H9 (cell line): ENCODE measurements at regions not wholly inside any gene's neighbourhood (a gene's known extent, or its start where the extent isn't known, plus 50 kb on each side); places are given as distances from the start of the nearest gene placed in this dataset.
A peak's percentile ranks its signal among the peaks of the same experiment; 100 is the strongest.
"Not testable (repeated sequence)": the region's sequence is repeated elsewhere in the genome, so short reads cannot be mapped to it uniquely, and the experiment has no call there.

ENCODE experiments used
- DNase-seq: peaks from one replicate; pipeline ENCODE4 v3.0.0-alpha.2; 2017
- H2AFZ ChIP-seq: one replicate; pipeline ENCODE4 v1.6.1; 2013; ENCODE audit warnings: mild to moderate bottlenecking, low read length, control low read depth, moderate library complexity
- H2AK5ac ChIP-seq: 2 replicates; pipeline ENCODE4 v1.6.1; 2013; ENCODE audit warnings: low read length, control low read depth, mixed read lengths; ENCODE audit not compliant: insufficient read length
- H2BK120ac ChIP-seq: one replicate; pipeline ENCODE4 v1.6.1; 2013; ENCODE audit warnings: low read depth, mild to moderate bottlenecking, low read length, control low read depth, inconsistent platforms; ENCODE audit not compliant: poor library complexity, severe bottlenecking
- H2BK12ac ChIP-seq: 2 replicates; pipeline ENCODE4 v1.6.1; 2013; ENCODE audit warnings: low read length, control low read depth, mixed read lengths, low read depth; ENCODE audit not compliant: insufficient read length
- H2BK15ac ChIP-seq: 2 replicates; pipeline ENCODE4 v1.6.1; 2013; ENCODE audit warnings: low read depth, low read length, control low read depth
- H2BK20ac ChIP-seq: one replicate; pipeline ENCODE4 v1.6.1; 2013; ENCODE audit warnings: low read depth, mild to moderate bottlenecking, low read length, control low read depth, inconsistent platforms; ENCODE audit not compliant: poor library complexity, severe bottlenecking
- H2BK5ac ChIP-seq: 2 replicates; pipeline ENCODE4 v1.6.1; 2013; ENCODE audit warnings: low read length, control low read depth, mixed read lengths; ENCODE audit not compliant: insufficient read length
- H3K14ac ChIP-seq: 2 replicates; pipeline ENCODE4 v1.6.1; 2013; ENCODE audit warnings: low read length, control low read depth; ENCODE audit not compliant: insufficient read depth
- H3K18ac ChIP-seq: 2 replicates; pipeline ENCODE4 v1.6.1; 2013; ENCODE audit warnings: low read depth, mild to moderate bottlenecking, mixed read lengths, low read length, control low read depth; ENCODE audit not compliant: insufficient read length
- H3K23ac ChIP-seq: 2 replicates; pipeline ENCODE4 v1.6.1; 2013; ENCODE audit warnings: low read length, control low read depth, mixed read lengths, low read depth; ENCODE audit not compliant: insufficient read length
- H3K23me2 ChIP-seq: 2 replicates; pipeline ENCODE4 v1.6.1; 2013; ENCODE audit warnings: low read depth, mild to moderate bottlenecking, mixed read lengths, low read length, control low read depth; ENCODE audit not compliant: insufficient read length, poor library complexity, severe bottlenecking
- H3K27ac ChIP-seq: 2 replicates; pipeline ENCODE4 v1.5.1; 2013; ENCODE audit warnings: low read length, control low read depth, mixed read lengths, low read depth; ENCODE audit not compliant: insufficient read length
- H3K27me3 ChIP-seq: 2 replicates; pipeline ENCODE4 v1.6.1; 2013; ENCODE audit warnings: low read length, control low read depth, inconsistent platforms; ENCODE audit not compliant: insufficient read depth
- H3K4ac ChIP-seq: 2 replicates; pipeline ENCODE4 v1.6.1; 2013; ENCODE audit warnings: low read depth, mild to moderate bottlenecking, control low read depth, inconsistent platforms, low read length, moderate library complexity
- H3K4me1 ChIP-seq: 2 replicates; pipeline ENCODE4 v1.6.1; 2013; ENCODE audit warnings: low read length, control low read depth, inconsistent platforms; ENCODE audit not compliant: insufficient read depth
- H3K4me2 ChIP-seq: 2 replicates; pipeline ENCODE4 v1.6.1; 2013; ENCODE audit warnings: low read length, control low read depth, mixed read lengths; ENCODE audit not compliant: insufficient read length, insufficient read depth
- H3K56ac ChIP-seq: 2 replicates; pipeline ENCODE4 v1.6.1; 2013; ENCODE audit warnings: low read depth, mild to moderate bottlenecking, mixed read lengths, low read length, control low read depth; ENCODE audit not compliant: insufficient read length
- H3K79me1 ChIP-seq: 2 replicates; pipeline ENCODE4 v1.6.1; 2013; ENCODE audit warnings: low read depth, mild to moderate bottlenecking, moderate library complexity, low read length, control low read depth, inconsistent platforms; ENCODE audit not compliant: insufficient read depth, poor library complexity, severe bottlenecking
- H3K79me2 ChIP-seq: 2 replicates; pipeline ENCODE4 v1.6.1; 2013; ENCODE audit warnings: low read length, control low read depth, inconsistent platforms; ENCODE audit not compliant: insufficient read depth
- H3K9ac ChIP-seq: 2 replicates; pipeline ENCODE4 v1.6.1; 2013; ENCODE audit warnings: low read length, control low read depth, mixed read lengths; ENCODE audit not compliant: insufficient read length; ENCODE audit errors: extremely low read depth
- H3K9me3 ChIP-seq: one replicate; pipeline ENCODE4 v1.6.1; 2013; ENCODE audit warnings: low read depth, low read length, inconsistent platforms; ENCODE audit not compliant: control insufficient read depth
- H3T11ph ChIP-seq: one replicate; pipeline ENCODE4 v1.6.1; 2013; ENCODE audit warnings: mild to moderate bottlenecking, low read length, control low read depth, inconsistent platforms
- H4K20me1 ChIP-seq: one replicate; pipeline ENCODE4 v1.6.1; 2013; ENCODE audit not compliant: control insufficient read depth, insufficient read length, insufficient read depth
- H4K5ac ChIP-seq: 2 replicates; pipeline ENCODE4 v1.6.1; 2013; ENCODE audit warnings: low read depth, mild to moderate bottlenecking, mixed read lengths, low read length, control low read depth; ENCODE audit not compliant: insufficient read length
- H4K8ac ChIP-seq: replicated peaks from 2 replicates; pipeline ENCODE4 v1.6.1; 2013; ENCODE audit warnings: low read length, control low read depth, mixed read lengths, low read depth; ENCODE audit not compliant: insufficient read length
- H4K91ac ChIP-seq: 2 replicates; pipeline ENCODE4 v1.6.1; 2013; ENCODE audit warnings: low read depth, mild to moderate bottlenecking, moderate library complexity, mixed read lengths, low read length, control low read depth; ENCODE audit not compliant: insufficient read length
- H3K27ac Mint-ChIP-seq, 3 experiments: 2 replicates in 2 of 3; 3 replicates in 1 of 3; pipeline ENCODE4 v1.8.0; 2020 to 2021; ENCODE audit warnings: mixed read lengths in 3 of 3, mild to moderate bottlenecking in 1 of 3, moderate library complexity in 1 of 3
- H3K27me3 Mint-ChIP-seq: 2 replicates; pipeline ENCODE4 v1.8.0; 2021; ENCODE audit warnings: low read depth, mild to moderate bottlenecking, moderate library complexity, mixed read lengths
- H3K36me3 Mint-ChIP-seq, 3 experiments: 2 replicates in 2 of 3; 3 replicates in 1 of 3; pipeline ENCODE4 v1.8.0; 2020 to 2021; ENCODE audit warnings: low read depth in 3 of 3, mixed read lengths in 3 of 3; ENCODE audit not compliant: insufficient read depth in 1 of 3
- H3K4me1 Mint-ChIP-seq, 2 experiments: 2 replicates each; pipeline ENCODE4 v1.8.0; 2020; ENCODE audit warnings: mixed read lengths in 2 of 2
- H3K4me3 Mint-ChIP-seq, 2 experiments: 2 replicates in 1 of 2; 3 replicates in 1 of 2; pipeline ENCODE4 v1.8.0; 2020 to 2021; ENCODE audit warnings: mild to moderate bottlenecking in 2 of 2, mixed read lengths in 2 of 2, moderate library complexity in 1 of 2
- H3K9me3 Mint-ChIP-seq, 2 experiments: 2 replicates in 1 of 2; 3 replicates in 1 of 2; pipeline ENCODE4 v1.8.0; 2020; ENCODE audit warnings: mild to moderate bottlenecking in 2 of 2, mixed read lengths in 2 of 2, moderate library complexity in 1 of 2
- WGBS: extraction: QIAGEN DNeasy Blood & Tissue Kit; methylation state at CpG from one replicate; pipeline ENCODE4 v1.1.7; 2013; ENCODE audit warnings: missing lambda C conversion rate, low lambda C conversion rate, mixed read lengths; ENCODE audit not compliant: insufficient read length; ENCODE audit errors: extremely low coverage; 5-methylcytosine and 5-hydroxymethylcytosine counted together
- TF ChIP-seq, protein P1 (sequence below): fragments of 200-600 bp; sonication (generic); conservative IDR thresholded peaks from 3 replicates; pipeline ENCODE4 v1.8.0; 2021; ENCODE audit warnings: antibody characterized with exemption, mild to moderate bottlenecking

DNA sequence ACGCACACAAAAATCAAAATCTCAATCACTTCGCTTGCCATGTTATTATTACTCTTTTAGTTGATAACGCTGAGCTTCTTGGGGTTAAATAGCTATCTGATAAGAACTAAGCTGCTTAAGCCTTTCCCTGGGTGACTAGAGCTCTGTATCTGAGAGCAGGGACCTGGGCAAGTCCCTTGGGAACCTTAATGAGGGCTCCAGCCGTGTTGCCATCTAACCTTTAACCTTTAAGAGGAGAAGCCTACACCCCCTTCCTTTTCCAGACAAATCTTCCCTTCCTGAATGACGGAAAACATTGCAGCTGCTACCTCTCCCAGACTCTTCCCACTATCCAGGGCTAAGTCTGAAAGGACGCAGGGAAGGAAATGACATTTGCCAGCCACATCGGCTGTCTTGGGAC is 216.5 kb upstream of the RAI14 start:
- Histone ChIP-seq H2BK12ac (no peak overlapping the region), H3K18ac (no peak overlapping the region), H4K5ac (no peak overlapping the region), H3K4me2 (no peak overlapping the region), H2BK15ac (no peak overlapping the region), H3K79me2 (no peaks in the 10 kb centered on the region), H3K79me1 (no peaks in the 10 kb centered on the region), H3K9me3 (no peaks in the 10 kb centered on the region), H3K23ac (no peak overlapping the region), H3T11ph (no peak overlapping the region), H4K91ac (no peak overlapping the region), H3K27me3 (no peaks in the 10 kb centered on the region), H2BK120ac (no peak overlapping the region), H3K56ac (no peak overlapping the region), H2AK5ac (no peak overlapping the region), H3K4me1 (no peaks in the 10 kb centered on the region), H3K27ac (no peak overlapping the region), H3K14ac (no peak overlapping the region), H3K4ac (no peak overlapping the region), H2BK5ac (no peak overlapping the region), H2BK20ac (no peak overlapping the region), H2AFZ (no peak overlapping the region), H4K20me1 (no peaks in the 10 kb centered on the region), H4K8ac (no peak overlapping the region), H3K23me2 (no peaks in the 10 kb centered on the region), H3K9ac (no peak overlapping the region)
- no CpG with 5 or more reads among the region's 7 CpGs for WGBS
- TF ChIP-seq, protein P1, sequence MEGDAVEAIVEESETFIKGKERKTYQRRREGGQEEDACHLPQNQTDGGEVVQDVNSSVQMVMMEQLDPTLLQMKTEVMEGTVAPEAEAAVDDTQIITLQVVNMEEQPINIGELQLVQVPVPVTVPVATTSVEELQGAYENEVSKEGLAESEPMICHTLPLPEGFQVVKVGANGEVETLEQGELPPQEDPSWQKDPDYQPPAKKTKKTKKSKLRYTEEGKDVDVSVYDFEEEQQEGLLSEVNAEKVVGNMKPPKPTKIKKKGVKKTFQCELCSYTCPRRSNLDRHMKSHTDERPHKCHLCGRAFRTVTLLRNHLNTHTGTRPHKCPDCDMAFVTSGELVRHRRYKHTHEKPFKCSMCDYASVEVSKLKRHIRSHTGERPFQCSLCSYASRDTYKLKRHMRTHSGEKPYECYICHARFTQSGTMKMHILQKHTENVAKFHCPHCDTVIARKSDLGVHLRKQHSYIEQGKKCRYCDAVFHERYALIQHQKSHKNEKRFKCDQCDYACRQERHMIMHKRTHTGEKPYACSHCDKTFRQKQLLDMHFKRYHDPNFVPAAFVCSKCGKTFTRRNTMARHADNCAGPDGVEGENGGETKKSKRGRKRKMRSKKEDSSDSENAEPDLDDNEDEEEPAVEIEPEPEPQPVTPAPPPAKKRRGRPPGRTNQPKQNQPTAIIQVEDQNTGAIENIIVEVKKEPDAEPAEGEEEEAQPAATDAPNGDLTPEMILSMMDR: no peak
- no peak for DNase-seq
- H3K36me3 Mint-ChIP-seq: peaks cover 6 to 34% (median 16%) of the 10 kb centered on the region in 3 experiments
- peaks cover 11 to 15% of the 10 kb centered on the region in 2 experiments for H3K4me1 Mint-ChIP-seq
- no peaks in the 10 kb centered on the region; the same call in 1 of the 2 replicates for H3K27me3 Mint-ChIP-seq
- no peak overlapping the region for H3K4me3 Mint-ChIP-seq
- peak overlapping the region in 1 of 3 experiments; percentile 2; a peak in 2 of 7 replicates for H3K27ac Mint-ChIP-seq
- peaks cover 18 to 22% of the 10 kb centered on the region in 2 experiments for H3K9me3 Mint-ChIP-seq

DNA sequence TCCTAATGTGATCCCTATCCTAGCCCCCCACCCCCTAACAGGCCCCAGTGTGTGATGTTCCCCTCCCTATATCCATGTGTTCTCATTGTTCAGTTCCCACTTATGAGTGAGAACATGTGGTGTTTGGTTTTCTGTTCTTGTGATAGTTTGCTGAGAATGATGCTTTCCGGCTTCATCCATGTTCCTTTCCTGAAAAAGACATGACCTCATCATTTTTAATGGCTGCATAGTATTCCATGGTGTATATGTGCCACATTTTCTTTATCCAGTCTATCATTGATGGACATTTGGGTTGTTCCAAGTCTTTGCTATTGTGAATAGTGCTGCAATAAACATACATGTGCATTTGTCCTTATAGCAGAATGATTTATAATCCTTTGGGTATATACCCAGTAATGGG is 214.4 kb upstream of the RAI14 start:
- H2BK120ac ChIP-seq, H3K27ac ChIP-seq, H3K9ac ChIP-seq, H3K79me2 ChIP-seq, H4K5ac ChIP-seq, H2BK12ac ChIP-seq, H3K27me3 ChIP-seq, H3K79me1 ChIP-seq, H3K23me2 ChIP-seq, H2AFZ ChIP-seq, H3K23ac ChIP-seq, H4K91ac ChIP-seq, H2BK15ac ChIP-seq, DNase-seq, H3K9me3 ChIP-seq, H2BK5ac ChIP-seq, H3K56ac ChIP-seq, H3K18ac ChIP-seq, H3K4me3 Mint-ChIP-seq, H3K14ac ChIP-seq, H4K20me1 ChIP-seq, H4K8ac ChIP-seq, H3K4me2 ChIP-seq, H3K27ac Mint-ChIP-seq, H3K4ac ChIP-seq, H3K4me1 ChIP-seq, H2AK5ac ChIP-seq, H3K27me3 Mint-ChIP-seq, H3T11ph ChIP-seq, H2BK20ac ChIP-seq: not testable (repeated sequence)
- WGBS: no CpG with 5 or more reads among the region's 1 CpG
- peaks cover 11 to 15% of the 10 kb centered on the region in 2 experiments for H3K4me1 Mint-ChIP-seq
- peaks cover 2 to 24% (median 8%) of the 10 kb centered on the region in 3 experiments; a peak in 6 of 7 replicates for H3K36me3 Mint-ChIP-seq
- H3K9me3 Mint-ChIP-seq: peaks cover 4 to 13% of the 10 kb centered on the region in 2 experiments; a peak in 4 of 5 replicates
